SJCRH30 (cell line): ENCODE measurements at regions not wholly inside any gene's neighbourhood (a gene's known extent, or its start where the extent isn't known, plus 50 kb on each side); places are given as distances from the start of the nearest gene placed in this dataset.

Experiments used
- DNase-seq, 2 experiments: peaks; one replicate each; pipeline ENCODE4 v3.0.0-alpha.2; 2015 to 2020
- H3K27ac ChIP-seq: fragments of 250-450 bp; sonication (Bioruptor Pico); 2 replicates; pipeline ENCODE4 v1.5.1; 2020; ENCODE audit warnings: mild to moderate bottlenecking, moderate library complexity
- H3K27me3 ChIP-seq: fragments of 250-450 bp; sonication (Bioruptor Pico); 2 replicates; pipeline ENCODE4 v1.5.1; 2020; ENCODE audit warnings: mild to moderate bottlenecking, moderate library complexity
- H3K36me3 ChIP-seq: fragments of 250-450 bp; sonication (Bioruptor Pico); 2 replicates; pipeline ENCODE4 v1.5.1; 2020; ENCODE audit warnings: mild to moderate bottlenecking, moderate library complexity
- H3K4me1 ChIP-seq: fragments of 250-450 bp; sonication (Bioruptor Pico); 2 replicates; pipeline ENCODE4 v1.5.1; 2020; ENCODE audit warnings: mild to moderate bottlenecking, moderate library complexity
- H3K4me3 ChIP-seq: fragments of 250-450 bp; sonication (Bioruptor Pico); 2 replicates; pipeline ENCODE4 v1.5.1; 2020; ENCODE audit warnings: mild to moderate bottlenecking, moderate library complexity
- H3K9me3 ChIP-seq: fragments of 250-450 bp; sonication (Bioruptor Pico); replicated peaks from 2 replicates; pipeline ENCODE4 v1.5.1; 2020; ENCODE audit warnings: mild to moderate bottlenecking, moderate library complexity

DNA sequence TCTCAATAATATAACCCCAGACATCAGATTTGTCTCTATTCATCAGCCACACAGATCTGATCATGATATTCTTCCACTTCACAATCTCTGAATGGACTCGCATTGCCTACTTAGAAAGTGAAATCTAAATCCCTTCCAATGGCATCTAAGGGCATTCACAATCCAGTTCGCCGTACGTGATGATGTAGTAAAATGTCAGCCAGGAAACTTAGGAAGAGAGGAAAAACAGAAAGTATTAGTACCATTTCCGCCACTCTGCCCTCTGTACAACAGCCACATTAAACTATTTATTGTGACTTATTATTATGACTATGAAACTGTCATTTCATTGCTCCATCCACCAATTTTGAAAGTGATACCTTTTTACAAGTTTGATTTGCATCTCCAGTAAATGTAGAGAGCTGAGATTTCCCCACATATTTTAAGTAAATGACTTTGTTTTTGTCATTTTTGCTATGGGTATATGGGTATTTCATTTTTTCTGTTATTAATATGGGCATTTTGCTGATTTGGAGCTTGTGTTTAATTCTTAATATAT is 69.4 kb upstream of the SMIM36 start:
- no peaks in the 10 kb centered on the region for H3K27me3 ChIP-seq
- no peaks in the 10 kb centered on the region for H3K9me3 ChIP-seq
- no peak overlapping the region for H3K4me3 ChIP-seq
- no peaks in the 10 kb centered on the region for H3K36me3 ChIP-seq
- DNase-seq = no peak
- H3K4me1 ChIP-seq = 0 out of 2 replicates have a peak, but pooled peaks cover 3% of the 10 kb centered on the region
- no peak overlapping the region for H3K27ac ChIP-seq

GRCh38 chr17:55577687-55578086 is 66.4 kb upstream of the SMIM36 start:
- H3K27ac ChIP-seq = peak overlapping the region; percentile 62; the same call in 1 of the 2 replicates
- no peaks in the 10 kb centered on the region for H3K36me3 ChIP-seq
- no peaks in the 10 kb centered on the region for H3K27me3 ChIP-seq
- DNase-seq = peak; percentile 64 to 67
- 0 out of 2 replicates have a peak, but pooled peaks cover 3% of the 10 kb centered on the region for H3K4me1 ChIP-seq
- peak overlapping the region; percentile 52 for H3K4me3 ChIP-seq
- no peaks in the 10 kb centered on the region for H3K9me3 ChIP-seq

- Histone ChIP-seq H3K27ac (peak overlapping the region; percentile 62; the same call in 1 of the 2 replicates), H3K4me1 (0 out of 2 replicates have a peak, but pooled peaks cover 3% of the 10 kb centered on the region), H3K4me3 (peak overlapping the region; percentile 52), H3K9me3 (no peaks in the 10 kb centered on the region), H3K27me3 (no peaks in the 10 kb centered on the region), H3K36me3 (no peaks in the 10 kb centered on the region)
- peak in 1 of 2 experiments; percentile 20 for DNase-seq
These were observed 65.8 kb upstream of the SMIM36 start for GRCh38 chr17:55576996-55577586.

DNA sequence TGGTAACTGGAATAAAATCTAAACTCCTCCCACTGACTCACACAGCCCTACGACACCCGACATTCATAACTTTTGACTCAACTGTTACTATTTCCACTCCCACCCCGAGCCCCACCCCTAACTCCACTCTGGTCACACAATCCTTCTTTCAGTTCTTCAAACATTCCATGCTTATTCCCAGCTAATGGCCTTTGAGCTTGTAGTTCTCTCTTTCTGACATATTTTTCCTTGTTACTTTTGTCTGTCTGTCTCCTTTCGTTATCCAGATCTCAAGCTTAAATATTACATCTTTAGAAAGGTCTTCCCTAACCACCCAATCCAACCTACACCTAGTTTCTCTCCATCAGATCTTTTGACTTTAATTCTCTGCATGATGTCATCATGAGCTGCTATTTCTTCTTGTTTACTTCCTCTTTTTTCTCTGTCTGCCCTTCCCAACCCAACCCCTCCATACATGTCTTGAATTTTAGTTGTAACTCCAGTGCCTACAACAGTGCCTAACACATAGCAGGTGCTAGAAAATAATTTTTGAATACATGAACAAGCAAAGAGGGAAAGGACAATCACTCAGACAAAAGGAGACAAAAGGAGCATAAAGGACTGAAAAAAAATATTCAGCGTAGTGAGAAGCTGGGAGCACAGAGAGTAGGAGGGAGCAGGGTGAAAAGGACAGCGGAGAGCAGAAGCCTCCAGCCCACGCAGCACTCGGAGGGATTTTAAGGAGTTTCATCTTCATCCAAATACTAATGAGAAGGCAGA is 65.2 kb upstream of the SMIM36 start:
- H3K4me3 ChIP-seq = peak overlapping the region; percentile 52

DNA sequence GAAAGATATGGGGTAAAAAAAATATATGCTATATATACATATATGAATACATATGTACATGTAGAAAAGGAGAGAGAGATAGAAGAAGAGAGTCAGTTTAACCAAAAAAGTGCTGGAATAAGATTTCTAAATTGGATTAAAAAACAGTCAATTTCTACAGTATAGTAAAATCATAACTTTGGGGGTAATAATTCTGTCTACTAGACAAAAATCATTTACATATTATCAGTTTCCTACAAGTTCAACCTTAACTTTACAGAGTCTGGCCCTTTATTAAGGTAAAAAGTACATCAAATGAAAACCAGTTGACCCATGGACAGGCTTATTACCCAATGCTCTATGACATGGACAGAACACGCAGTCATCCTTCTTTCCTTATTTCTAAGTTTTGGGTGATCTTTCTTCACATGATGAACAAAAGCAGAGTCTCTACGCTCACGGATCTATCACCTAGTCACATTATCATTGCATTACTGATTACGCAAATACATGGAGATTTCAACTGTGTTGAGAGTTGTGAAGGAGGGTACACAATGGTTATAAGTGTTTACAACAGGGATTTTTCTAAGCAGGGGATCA is 63.9 kb upstream of the SMIM36 start:
- Histone ChIP-seq H3K4me1 (0 out of 2 replicates have a peak, but pooled peaks cover 3% of the 10 kb centered on the region), H3K27ac (no peak overlapping the region), H3K27me3 (no peaks in the 10 kb centered on the region), H3K36me3 (no peaks in the 10 kb centered on the region), H3K9me3 (no peaks in the 10 kb centered on the region), H3K4me3 (no peak overlapping the region)
- no peak for DNase-seq

More for the DNA sequence above, 65.2 kb upstream of the SMIM36 start:
- H3K27ac ChIP-seq = no peak overlapping the region
- H3K27me3 ChIP-seq = no peaks in the 10 kb centered on the region
- no peak for DNase-seq
- H3K9me3 ChIP-seq = no peaks in the 10 kb centered on the region
- no peaks in the 10 kb centered on the region for H3K36me3 ChIP-seq
- H3K4me1 ChIP-seq = 0 out of 2 replicates have a peak, but pooled peaks cover 3% of the 10 kb centered on the region

DNA sequence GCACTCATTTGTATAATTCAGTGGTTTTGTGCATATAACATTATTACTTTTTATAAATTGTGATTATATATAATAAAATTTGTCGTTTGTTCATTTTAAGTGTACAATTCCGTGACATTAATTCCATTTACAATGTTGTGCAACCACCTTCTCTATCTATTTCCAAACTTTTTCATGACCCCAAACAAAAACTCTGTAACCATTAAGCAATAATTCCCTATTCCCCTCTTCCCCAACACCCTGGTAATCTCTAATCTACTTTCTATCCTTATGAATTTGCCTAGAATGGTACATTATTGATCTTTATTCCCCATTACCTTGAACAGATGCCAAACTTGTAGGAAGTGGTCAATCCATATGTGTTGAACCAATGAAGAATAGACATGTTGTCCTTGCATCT is 61.3 kb upstream of the SMIM36 start:
- H3K36me3 ChIP-seq = no peaks in the 10 kb centered on the region
- H3K4me3 ChIP-seq = no peak overlapping the region
- H3K27me3 ChIP-seq = no peaks in the 10 kb centered on the region
- H3K27ac ChIP-seq = no peak overlapping the region
- H3K9me3 ChIP-seq = no peaks in the 10 kb centered on the region
- DNase-seq = no peak
- peaks cover 7% of the 10 kb centered on the region; the same call in 1 of the 2 replicates for H3K4me1 ChIP-seq

DNA sequence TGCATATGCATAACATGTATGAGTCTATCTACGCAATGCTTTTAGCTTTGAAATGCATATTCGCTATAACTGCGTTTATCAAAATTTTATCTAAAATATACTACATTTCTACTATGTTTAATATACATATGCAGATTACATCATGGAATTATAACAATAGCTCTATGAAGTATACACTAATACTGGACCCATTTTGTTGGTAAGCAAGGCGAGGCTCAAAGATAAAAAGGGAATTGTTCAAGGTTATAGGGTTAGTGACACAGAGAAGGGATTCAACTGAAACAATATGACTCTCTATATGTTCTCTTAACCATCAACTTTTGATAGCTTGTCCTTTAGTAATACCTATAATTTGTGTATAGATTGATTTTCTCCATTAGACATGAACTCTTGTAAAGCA is 60.9 kb upstream of the SMIM36 start:
- no peak overlapping the region for H3K27ac ChIP-seq

DNA sequence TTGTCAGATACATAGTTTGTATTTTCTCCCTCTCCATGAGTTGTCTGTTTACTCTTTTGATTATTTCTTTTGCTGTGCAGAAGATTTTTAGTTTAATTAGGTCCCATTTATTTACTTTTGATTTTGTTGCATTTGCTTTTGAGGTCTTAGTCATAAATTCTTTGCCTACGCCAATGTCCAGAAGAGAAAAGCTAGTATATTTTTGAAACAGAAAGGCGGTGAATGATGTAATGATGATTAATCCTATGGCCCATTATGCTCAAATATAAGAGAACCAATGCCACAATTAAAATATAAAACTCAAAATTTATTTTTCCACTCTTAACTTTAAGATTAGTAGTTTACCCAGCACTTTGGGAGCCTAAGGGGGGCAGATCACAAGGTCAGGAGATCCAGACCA is 59.8 kb upstream of the SMIM36 start:
- Histone ChIP-seq H3K9me3 (no peaks in the 10 kb centered on the region), H3K36me3 (no peaks in the 10 kb centered on the region), H3K4me3 (no peak overlapping the region), H3K4me1 (peaks cover 4% of the 10 kb centered on the region; the same call in 1 of the 2 replicates), H3K27ac (no peak overlapping the region), H3K27me3 (no peaks in the 10 kb centered on the region)
- DNase-seq = no peak

More for the DNA sequence above, 60.9 kb upstream of the SMIM36 start:
- H3K4me3 ChIP-seq = no peak overlapping the region
- no peak for DNase-seq
- H3K36me3 ChIP-seq = no peaks in the 10 kb centered on the region
- H3K27me3 ChIP-seq = no peaks in the 10 kb centered on the region
- H3K4me1 ChIP-seq = peaks cover 7% of the 10 kb centered on the region; the same call in 1 of the 2 replicates
- no peaks in the 10 kb centered on the region for H3K9me3 ChIP-seq

DNA sequence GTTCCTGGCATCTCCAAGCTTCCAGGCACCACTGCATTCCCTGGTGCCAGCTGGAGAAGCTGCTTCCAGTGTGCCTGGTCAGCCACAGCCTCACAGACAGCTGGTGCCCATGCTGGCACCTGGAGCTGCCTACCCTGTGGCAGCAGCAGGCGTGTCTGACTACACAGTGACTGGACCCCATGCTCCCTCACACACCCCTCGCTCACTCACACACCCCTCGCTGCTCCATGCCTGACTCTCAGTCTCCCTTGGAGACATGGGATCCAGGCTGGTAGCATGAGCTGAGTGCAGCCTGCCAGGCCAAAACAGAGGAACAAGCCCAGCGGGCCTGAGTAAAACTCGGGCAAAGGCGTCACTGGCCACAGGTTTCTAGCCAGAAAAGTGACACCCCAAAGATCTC is 59.1 kb upstream of the SMIM36 start:
- Histone ChIP-seq H3K4me3 (no peak overlapping the region), H3K36me3 (no peaks in the 10 kb centered on the region), H3K27me3 (no peaks in the 10 kb centered on the region), H3K27ac (no peak overlapping the region), H3K4me1 (peaks cover 4% of the 10 kb centered on the region; the same call in 1 of the 2 replicates), H3K9me3 (no peaks in the 10 kb centered on the region)
- DNase-seq = no peak

DNA sequence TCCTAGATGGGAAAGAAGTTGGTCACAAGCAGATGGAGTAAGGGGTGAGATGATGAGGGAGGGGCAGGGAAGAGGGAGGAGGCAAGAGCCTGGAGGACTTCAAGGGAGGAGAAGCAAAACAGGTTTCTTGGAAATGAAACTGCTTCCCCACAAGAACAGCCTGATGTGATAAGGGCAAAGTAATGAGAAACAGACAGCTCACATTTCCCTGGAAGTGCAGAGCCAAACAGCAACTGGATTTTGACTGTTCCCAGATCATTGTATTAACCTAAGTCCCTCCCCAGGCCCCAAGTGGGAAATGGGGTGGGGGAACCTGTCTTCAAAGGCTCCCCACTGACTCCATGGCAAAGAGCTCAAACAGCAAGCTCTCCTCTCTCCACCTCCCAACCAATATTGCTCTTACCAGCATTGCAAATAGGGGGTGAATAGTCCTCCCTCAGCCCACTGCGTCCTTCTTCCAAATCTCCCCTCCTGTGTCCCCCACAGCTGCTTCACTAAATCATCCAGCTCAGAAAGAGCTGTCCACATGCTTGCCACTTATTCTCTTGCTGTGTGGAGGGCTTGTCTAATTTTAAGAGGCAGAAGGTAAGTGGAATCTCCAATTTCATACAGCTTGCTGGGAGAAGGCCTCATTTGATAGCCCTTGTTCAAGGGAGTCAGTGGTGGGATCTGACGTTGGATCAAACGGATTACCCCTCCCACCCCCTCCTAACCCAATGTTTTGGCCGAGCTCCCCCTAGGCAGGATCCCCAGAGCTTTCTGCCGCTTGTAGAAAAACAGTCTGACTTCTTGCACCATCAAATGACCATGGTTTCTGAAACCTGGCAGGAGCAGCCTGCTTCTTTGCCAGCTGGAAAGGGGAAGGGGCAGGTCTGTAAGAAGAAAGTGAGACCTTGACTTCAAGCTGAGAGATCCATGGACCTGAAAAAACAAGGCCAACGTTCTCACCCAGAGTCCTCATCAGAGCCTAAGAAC is 56.3 kb upstream of the SMIM36 start:
- H3K36me3 ChIP-seq = no peaks in the 10 kb centered on the region
- H3K27me3 ChIP-seq = no peaks in the 10 kb centered on the region
- no peak overlapping the region for H3K4me3 ChIP-seq
- peak overlapping the region; percentile 47 for H3K27ac ChIP-seq
- H3K9me3 ChIP-seq = no peaks in the 10 kb centered on the region
- peaks cover 4% of the 10 kb centered on the region; the same call in 1 of the 2 replicates for H3K4me1 ChIP-seq
- DNase-seq = peak; percentile 63 to 84

DNA sequence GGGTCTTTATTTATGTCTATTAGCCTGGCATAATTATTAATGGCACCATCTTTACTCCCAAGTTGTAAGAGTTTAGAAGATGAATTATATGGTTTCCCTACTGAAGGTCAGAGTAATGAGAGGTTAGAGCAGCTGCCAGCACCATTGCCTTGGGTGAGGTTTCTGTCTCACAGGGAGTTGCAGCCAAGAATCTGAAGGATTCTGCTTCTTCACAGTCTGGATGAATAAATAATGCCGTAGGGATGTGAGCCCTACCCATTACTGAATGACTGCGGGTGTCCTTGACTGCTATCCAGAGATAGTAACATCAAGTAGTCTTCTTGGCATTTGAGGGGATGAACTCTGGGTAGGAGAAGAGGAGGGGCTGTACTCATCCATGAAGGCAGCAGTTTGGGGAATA is 52.8 kb upstream of the SMIM36 start:
- H3K4me3 ChIP-seq = no peak overlapping the region
- no peaks in the 10 kb centered on the region for H3K9me3 ChIP-seq
- H3K27me3 ChIP-seq = no peaks in the 10 kb centered on the region
- H3K4me1 ChIP-seq = peaks cover 4% of the 10 kb centered on the region; the same call in 1 of the 2 replicates
- no peak overlapping the region for H3K27ac ChIP-seq
- no peaks in the 10 kb centered on the region for H3K36me3 ChIP-seq
- no peak for DNase-seq

GRCh38 chr17:55563363-55563762 is 52.1 kb upstream of the SMIM36 start:
- no peak overlapping the region for H3K27ac ChIP-seq
- no peak for DNase-seq

GRCh38 chr17:55561973-55562495 is 50.8 kb upstream of the SMIM36 start:
- H3K4me3 ChIP-seq = no peak overlapping the region
- no peaks in the 10 kb centered on the region for H3K9me3 ChIP-seq
- H3K27ac ChIP-seq = no peak overlapping the region
- H3K4me1 ChIP-seq = no peaks in the 10 kb centered on the region
- H3K36me3 ChIP-seq = no peaks in the 10 kb centered on the region
- no peak for DNase-seq
- no peaks in the 10 kb centered on the region for H3K27me3 ChIP-seq

More at GRCh38 chr17:55563363-55563762, 52.1 kb upstream of the SMIM36 start:
- H3K9me3 ChIP-seq = no peaks in the 10 kb centered on the region
- no peaks in the 10 kb centered on the region for H3K36me3 ChIP-seq
- no peaks in the 10 kb centered on the region for H3K27me3 ChIP-seq
- no peak overlapping the region for H3K4me3 ChIP-seq
- peaks cover 4% of the 10 kb centered on the region; the same call in 1 of the 2 replicates for H3K4me1 ChIP-seq
